Smooth muscle cell (in vitro differentiated cells): ENCODE measurements at regions not wholly inside any gene's neighbourhood (a gene's known extent, or its start where the extent isn't known, plus 50 kb on each side); places are given as distances from the start of the nearest gene placed in this dataset.

Experiments used
- DNase-seq: peaks from one replicate; lab custom pipeline; 2025; ENCODE audit not compliant: unreplicated experiment; lab: John Stamatoyannopoulos, UW
- H2AFZ ChIP-seq: fragments of 200-600 bp; sonication (generic); 2 replicates; pipeline ENCODE4 v1.6.0; 2016; ENCODE audit warnings: antibody characterized with exemption, low read depth, mild to moderate bottlenecking
- H3F3A ChIP-seq: fragments of 200-600 bp; sonication (generic); 2 replicates; pipeline ENCODE4 v1.6.0; 2017; ENCODE audit warnings: antibody characterized with exemption, low read depth
- H3K27ac ChIP-seq: fragments of 200-600 bp; sonication (generic); 2 replicates; pipeline ENCODE4 v1.5.1; 2016; ENCODE audit warnings: low read depth, mild to moderate bottlenecking
- H3K27me3 ChIP-seq: fragments of 200-600 bp; sonication (generic); 2 replicates; pipeline ENCODE4 v1.6.1; 2016; ENCODE audit warnings: low read depth, mild to moderate bottlenecking
- H3K36me3 ChIP-seq: fragments of 200-600 bp; sonication (generic); 2 replicates; pipeline ENCODE4 v1.5.1; 2016; ENCODE audit warnings: low read depth
- H3K4me1 ChIP-seq: fragments of 200-600 bp; sonication (generic); 2 replicates; pipeline ENCODE4 v1.5.1; 2016; ENCODE audit warnings: low read depth
- H3K4me2 ChIP-seq: fragments of 200-600 bp; sonication (generic); 2 replicates; pipeline ENCODE4 v1.6.0; 2016; ENCODE audit warnings: mild to moderate bottlenecking
- H3K4me3 ChIP-seq: fragments of 200-600 bp; sonication (generic); 2 replicates; pipeline ENCODE4 v1.5.1; 2016; ENCODE audit warnings: mild to moderate bottlenecking
- H3K79me2 ChIP-seq: fragments of 200-600 bp; sonication (generic); 2 replicates; pipeline ENCODE4 v1.6.0; 2016; ENCODE audit warnings: low read depth, mild to moderate bottlenecking
- H3K9ac ChIP-seq: fragments of 200-600 bp; sonication (generic); 2 replicates; pipeline ENCODE4 v1.6.0; 2016; ENCODE audit warnings: low read depth
- H3K9me3 ChIP-seq: fragments of 200-600 bp; sonication (generic); replicated peaks from 2 replicates; pipeline ENCODE4 v1.5.1; 2016; ENCODE audit warnings: low read depth
- H4K20me1 ChIP-seq: fragments of 200-600 bp; sonication (generic); 2 replicates; pipeline ENCODE4 v1.6.0; 2016; ENCODE audit warnings: low read depth
- WGBS: methylation state at CpG from one replicate; pipeline ENCODE4 v1.1.7; 2016; ENCODE audit warnings: low lambda C conversion rate; 5-methylcytosine and 5-hydroxymethylcytosine counted together
- TF ChIP-seq, protein P1 (sequence below): fragments of 200-600 bp; sonication (generic); IDR thresholded peaks from 2 replicates; pipeline ENCODE4 v1.5.1; 2017; ENCODE audit warnings: borderline replicate concordance, mild to moderate bottlenecking, antibody characterized with exemption; ENCODE audit not compliant: insufficient read depth, poor library complexity, severe bottlenecking

DNA sequence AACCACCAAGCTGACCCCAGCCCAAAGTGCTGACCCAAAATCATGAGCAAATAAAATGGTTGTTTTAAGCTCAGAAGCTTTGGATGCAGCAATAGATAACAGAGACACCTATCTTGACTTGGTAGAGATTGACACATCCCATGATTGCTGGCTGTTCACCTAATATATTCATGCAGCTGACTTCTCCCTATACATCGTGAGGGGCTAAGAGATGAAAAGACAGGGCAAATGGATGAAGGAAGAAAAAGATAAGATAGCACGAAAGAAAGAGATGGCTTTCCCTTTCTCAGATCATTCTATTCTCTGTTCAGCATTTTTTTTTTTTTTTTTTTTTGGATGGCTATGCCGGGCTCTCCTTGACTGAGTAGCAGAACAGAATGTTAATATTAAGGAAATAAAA, 141.5 kb upstream of the ADAMTS9 start:
- Histone ChIP-seq H3K27me3 (no peaks in the 10 kb centered on the region), H2AFZ (no peak overlapping the region), H3K9me3 (no peaks in the 10 kb centered on the region), H3K4me2 (no peak overlapping the region), H3K9ac (no peak overlapping the region), H3F3A (no peaks in the 10 kb centered on the region), H4K20me1 (no peaks in the 10 kb centered on the region), H3K36me3 (no peaks in the 10 kb centered on the region), H3K4me3 (no peak overlapping the region), H3K27ac (no peak overlapping the region), H3K79me2 (no peaks in the 10 kb centered on the region), H3K4me1 (peaks cover 16% of the 10 kb centered on the region)
- TF ChIP-seq, protein P1, sequence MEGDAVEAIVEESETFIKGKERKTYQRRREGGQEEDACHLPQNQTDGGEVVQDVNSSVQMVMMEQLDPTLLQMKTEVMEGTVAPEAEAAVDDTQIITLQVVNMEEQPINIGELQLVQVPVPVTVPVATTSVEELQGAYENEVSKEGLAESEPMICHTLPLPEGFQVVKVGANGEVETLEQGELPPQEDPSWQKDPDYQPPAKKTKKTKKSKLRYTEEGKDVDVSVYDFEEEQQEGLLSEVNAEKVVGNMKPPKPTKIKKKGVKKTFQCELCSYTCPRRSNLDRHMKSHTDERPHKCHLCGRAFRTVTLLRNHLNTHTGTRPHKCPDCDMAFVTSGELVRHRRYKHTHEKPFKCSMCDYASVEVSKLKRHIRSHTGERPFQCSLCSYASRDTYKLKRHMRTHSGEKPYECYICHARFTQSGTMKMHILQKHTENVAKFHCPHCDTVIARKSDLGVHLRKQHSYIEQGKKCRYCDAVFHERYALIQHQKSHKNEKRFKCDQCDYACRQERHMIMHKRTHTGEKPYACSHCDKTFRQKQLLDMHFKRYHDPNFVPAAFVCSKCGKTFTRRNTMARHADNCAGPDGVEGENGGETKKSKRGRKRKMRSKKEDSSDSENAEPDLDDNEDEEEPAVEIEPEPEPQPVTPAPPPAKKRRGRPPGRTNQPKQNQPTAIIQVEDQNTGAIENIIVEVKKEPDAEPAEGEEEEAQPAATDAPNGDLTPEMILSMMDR = no peak
- no peak for DNase-seq
- 94% methylated on average over 3 of the region's 3 CpGs for whole genome bisulfite sequencing

DNA sequence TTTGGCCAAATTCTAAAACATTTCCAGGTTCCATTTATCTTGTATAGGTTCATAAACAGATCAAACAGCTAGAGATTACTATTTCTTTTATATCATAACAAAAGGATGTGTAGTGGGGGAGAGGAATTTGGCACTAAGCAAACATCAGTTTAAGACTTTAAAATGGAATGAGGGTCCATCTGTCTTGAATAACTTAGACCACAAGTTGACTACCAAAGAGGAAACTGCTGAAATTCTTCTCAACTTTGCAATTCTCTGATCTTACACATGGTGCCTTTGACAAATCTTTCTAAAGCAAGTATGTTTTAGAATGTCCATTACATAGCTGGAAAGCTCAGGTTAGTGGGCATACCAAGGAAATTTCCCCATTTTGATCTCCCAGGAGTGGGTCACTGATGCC, 140.5 kb upstream of the ADAMTS9 start:
- H3K27ac ChIP-seq = no peak overlapping the region
- H3K79me2 ChIP-seq = no peaks in the 10 kb centered on the region
- no peak overlapping the region for H3K4me3 ChIP-seq
- no peaks in the 10 kb centered on the region for H3K36me3 ChIP-seq
- H4K20me1 ChIP-seq = no peaks in the 10 kb centered on the region
- H3F3A ChIP-seq = no peaks in the 10 kb centered on the region
- H2AFZ ChIP-seq = no peak overlapping the region
- no peak for DNase-seq
- H3K4me2 ChIP-seq = no peak overlapping the region
- no peaks in the 10 kb centered on the region for H3K27me3 ChIP-seq
- no peak overlapping the region for H3K9ac ChIP-seq
- TF ChIP-seq, protein P1 = no peak
- H3K4me1 ChIP-seq = peaks cover 17% of the 10 kb centered on the region
- no peaks in the 10 kb centered on the region for H3K9me3 ChIP-seq

GRCh38 chr3:64827431-64827830, 139.6 kb upstream of the ADAMTS9 start:
- no peaks in the 10 kb centered on the region for H3K27me3 ChIP-seq
- no peak overlapping the region for H3K9ac ChIP-seq
- no peaks in the 10 kb centered on the region for H4K20me1 ChIP-seq
- H3K4me1 ChIP-seq = peaks cover 20% of the 10 kb centered on the region
- H3K27ac ChIP-seq = no peak overlapping the region
- H3K4me2 ChIP-seq = no peak overlapping the region
- H3K9me3 ChIP-seq = no peaks in the 10 kb centered on the region
- 69% methylated on average over 2 of the region's 2 CpGs for WGBS
- no peak overlapping the region for H2AFZ ChIP-seq
- TF ChIP-seq, protein P1 = no peak
- H3K79me2 ChIP-seq = no peaks in the 10 kb centered on the region
- no peaks in the 10 kb centered on the region for H3K36me3 ChIP-seq
- no peaks in the 10 kb centered on the region for H3F3A ChIP-seq
- H3K4me3 ChIP-seq = no peak overlapping the region
- DNase-seq = no peak

DNA sequence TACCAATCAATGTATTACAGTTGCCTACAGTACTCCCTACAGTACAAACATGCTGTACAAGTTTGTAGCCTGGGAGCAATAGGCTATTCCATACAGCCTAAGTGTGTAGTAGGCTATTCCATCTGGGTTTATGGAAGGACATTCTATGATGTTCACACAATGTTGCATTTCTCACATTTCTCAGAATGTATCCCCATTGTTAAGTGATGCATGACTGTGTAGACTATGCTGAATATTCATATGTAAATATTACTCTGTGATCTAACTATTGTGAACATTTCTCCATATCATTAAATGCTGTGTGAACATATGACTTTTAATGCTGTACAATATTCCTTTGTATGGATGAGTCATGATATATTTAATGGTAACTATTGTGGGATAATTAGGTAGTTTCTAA, 139.2 kb upstream of the ADAMTS9 start:
- Histone ChIP-seq H3K27ac (no peak overlapping the region), H3K9me3 (no peaks in the 10 kb centered on the region), H3K4me3 (no peak overlapping the region), H3F3A (no peaks in the 10 kb centered on the region), H3K79me2 (no peaks in the 10 kb centered on the region), H3K27me3 (no peaks in the 10 kb centered on the region), H3K4me1 (peaks cover 20% of the 10 kb centered on the region), H4K20me1 (no peaks in the 10 kb centered on the region), H3K36me3 (no peaks in the 10 kb centered on the region), H2AFZ (no peak overlapping the region), H3K4me2 (no peak overlapping the region), H3K9ac (no peak overlapping the region)
- DNase-seq = no peak
- TF ChIP-seq, protein P1 = no peak
